ENCODE measurements at regions not wholly inside any gene's neighbourhood (a gene's known extent, or its start where the extent isn't known, plus 50 kb on each side); places are given as distances from the start of the nearest gene placed in this dataset.
"Not testable (repeated sequence)": the region's sequence is repeated elsewhere in the genome, so short reads cannot be mapped to it uniquely, and the experiment has no call there.

- TF ChIP-seq ZFP30 (CRISPR knock-in tag; IDR thresholded peaks at IDR 0.05) (no peak), ZC3H10 (CRISPR knock-in tag; IDR thresholded peaks at IDR 0.05) (no peak), TCF4 (CRISPR knock-in tag; IDR thresholded peaks at IDR 0.05; ENCODE audit: borderline replicate concordance) (no peak), ZNF8 (CRISPR knock-in tag; IDR thresholded peaks at IDR 0.05) (no peak)
- ATAC-seq: no peak
Observed at GRCh38 chr4:138334346-138335016, 92.3 kb upstream of the SLC7A11 start.

- not testable (repeated sequence) for ATAC-seq
Observed at GRCh38 chr4:138332415-138332814, 90.3 kb upstream of the SLC7A11 start.

GRCh38 chr4:138330531-138330930, 88.4 kb upstream of the SLC7A11 start:
- TF ChIP-seq PATZ1 (CRISPR knock-in tag; IDR thresholded peaks at IDR 0.05; ENCODE audit: borderline replicate concordance): no peak
- ATAC-seq: no peak

- no peak for ATAC-seq
- TF ChIP-seq CSRNP3 (CRISPR knock-in tag; IDR thresholded peaks at IDR 0.05): no peak
- no peak for TF ChIP-seq PATZ1 (CRISPR knock-in tag; IDR thresholded peaks at IDR 0.05; ENCODE audit: borderline replicate concordance)
- TF ChIP-seq ZC3H10 (CRISPR knock-in tag; IDR thresholded peaks at IDR 0.05): no peak
- no peak for TF ChIP-seq RARB (CRISPR knock-in tag; IDR thresholded peaks at IDR 0.05)
- TF ChIP-seq ZFP30 (CRISPR knock-in tag; IDR thresholded peaks at IDR 0.05): no peak
- TF ChIP-seq CREB5 (CRISPR knock-in tag; IDR thresholded peaks at IDR 0.05; ENCODE audit: low read depth): no peak
- TF ChIP-seq ZNF565 (CRISPR knock-in tag; conservative IDR thresholded peaks at IDR 0.05; ENCODE audit: low read depth): no peak
- TF ChIP-seq OSR1 (CRISPR knock-in tag; IDR thresholded peaks at IDR 0.05): no peak
- TF ChIP-seq TSHZ2 (CRISPR knock-in tag; IDR thresholded peaks at IDR 0.05): no peak
Observed at GRCh38 chr4:138329506-138330070, 87.4 kb upstream of the SLC7A11 start.

GRCh38 chr4:138327338-138327737, 85.2 kb upstream of the SLC7A11 start:
- ATAC-seq: no peak
- TF ChIP-seq POU6F1 (CRISPR knock-in tag; IDR thresholded peaks at IDR 0.05; ENCODE audit: borderline replicate concordance, low read depth) (no peak), ZNF8 (CRISPR knock-in tag; IDR thresholded peaks at IDR 0.05) (no peak), SNAI2 (CRISPR knock-in tag; IDR thresholded peaks at IDR 0.05) (no peak), CREB5 (CRISPR knock-in tag; IDR thresholded peaks at IDR 0.05; ENCODE audit: low read depth) (no peak), ARNTL (CRISPR knock-in tag; IDR thresholded peaks at IDR 0.05; ENCODE audit: borderline replicate concordance, low read depth) (no peak), RARB (CRISPR knock-in tag; IDR thresholded peaks at IDR 0.05) (no peak), BACH2 (CRISPR knock-in tag; IDR thresholded peaks at IDR 0.05; ENCODE audit: borderline replicate concordance) (no peak), ZNF70 (CRISPR knock-in tag; IDR thresholded peaks at IDR 0.05) (no peak), ZFP30 (CRISPR knock-in tag; IDR thresholded peaks at IDR 0.05) (no peak), GLIS3 (CRISPR knock-in tag; IDR thresholded peaks at IDR 0.05) (no peak), ZC3H10 (CRISPR knock-in tag; IDR thresholded peaks at IDR 0.05) (no peak), ZNF565 (CRISPR knock-in tag; conservative IDR thresholded peaks at IDR 0.05; ENCODE audit: low read depth) (no peak), CSDC2 (CRISPR knock-in tag; IDR thresholded peaks at IDR 0.05) (no peak), ZFP3 (CRISPR knock-in tag; IDR thresholded peaks at IDR 0.05) (no peak), TCF4 (CRISPR knock-in tag; IDR thresholded peaks at IDR 0.05; ENCODE audit: borderline replicate concordance) (no peak), OSR1 (CRISPR knock-in tag; IDR thresholded peaks at IDR 0.05) (no peak)

Measured in SK-N-SH treated with all-trans-retinoic acid at 6 μM for 48 hours (cell line).